Mesothelial cell of epicardium (in vitro differentiated cells): ENCODE measurements at regions not wholly inside any gene's neighbourhood (a gene's known extent, or its start where the extent isn't known, plus 50 kb on each side); places are given as distances from the start of the nearest gene placed in this dataset.

Experiments used
- DNase-seq, 2 experiments: peaks; one replicate each; pipeline ENCODE4 v3.0.0; 2021; ENCODE audit warnings: low spot score in 2 of 2; ENCODE audit not compliant: unreplicated experiment in 2 of 2
- H3K27ac Mint-ChIP-seq: 2 replicates; pipeline ENCODE4 v1.8.0; 2021; ENCODE audit warnings: mixed read lengths
- H3K27me3 Mint-ChIP-seq: 2 replicates; pipeline ENCODE4 v1.8.0; 2021; ENCODE audit warnings: low read depth, mixed read lengths
- H3K36me3 Mint-ChIP-seq: 2 replicates; pipeline ENCODE4 v1.8.0; 2021; ENCODE audit warnings: mixed read lengths
- H3K4me1 Mint-ChIP-seq: 2 replicates; pipeline ENCODE4 v1.8.0; 2021; ENCODE audit warnings: mixed read lengths
- H3K4me3 Mint-ChIP-seq: 2 replicates; pipeline ENCODE4 v1.8.0; 2021; ENCODE audit warnings: mild to moderate bottlenecking, moderate library complexity, mixed read lengths
- H3K9me3 Mint-ChIP-seq: 2 replicates; pipeline ENCODE4 v1.8.0; 2021; ENCODE audit warnings: mixed read lengths
- CTCF ChIP-seq: fragments of 200-600 bp; sonication (generic); IDR thresholded peaks from one replicate; pipeline ENCODE4 v1.5.0; 2021; ENCODE audit warnings: antibody characterized with exemption; ENCODE audit not compliant: unreplicated experiment

DNA sequence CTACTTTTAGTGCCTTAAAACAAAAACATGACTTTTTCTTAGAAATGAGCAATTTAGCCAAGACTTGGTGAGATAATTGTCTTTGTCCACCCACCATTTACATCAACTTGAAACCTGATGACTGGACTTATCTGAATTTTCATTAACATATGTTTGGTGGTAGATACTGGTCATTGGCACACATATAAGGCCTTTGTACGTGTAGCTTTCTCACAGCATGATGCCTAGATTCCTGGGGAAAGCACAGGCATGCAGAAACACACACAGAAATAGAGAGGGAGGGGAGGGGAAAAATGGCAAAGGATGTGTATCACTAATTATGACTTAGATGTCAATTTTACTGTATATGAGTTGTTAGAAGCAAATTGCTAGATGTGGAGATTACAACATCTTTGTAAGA lies 488.4 kb downstream of the NXPH1 start:
- Mint-ChIP-seq H3K4me1 (peaks cover 8% of the 10 kb centered on the region), H3K27me3 (no peaks in the 10 kb centered on the region), H3K9me3 (peaks cover 4% of the 10 kb centered on the region), H3K27ac (no peak overlapping the region), H3K36me3 (no peaks in the 10 kb centered on the region), H3K4me3 (no peak overlapping the region)
- no peak for DNase-seq
- TF ChIP-seq CTCF: no peak

GRCh38 chr7:8922726-8923125 lies 489.3 kb downstream of the NXPH1 start:
- Mint-ChIP-seq H3K4me3 (no peak overlapping the region), H3K9me3 (peaks cover 4% of the 10 kb centered on the region), H3K36me3 (no peaks in the 10 kb centered on the region), H3K27me3 (no peaks in the 10 kb centered on the region), H3K27ac (no peak overlapping the region), H3K4me1 (peaks cover 8% of the 10 kb centered on the region)
- TF ChIP-seq CTCF: no peak
- DNase-seq: no peak

DNA sequence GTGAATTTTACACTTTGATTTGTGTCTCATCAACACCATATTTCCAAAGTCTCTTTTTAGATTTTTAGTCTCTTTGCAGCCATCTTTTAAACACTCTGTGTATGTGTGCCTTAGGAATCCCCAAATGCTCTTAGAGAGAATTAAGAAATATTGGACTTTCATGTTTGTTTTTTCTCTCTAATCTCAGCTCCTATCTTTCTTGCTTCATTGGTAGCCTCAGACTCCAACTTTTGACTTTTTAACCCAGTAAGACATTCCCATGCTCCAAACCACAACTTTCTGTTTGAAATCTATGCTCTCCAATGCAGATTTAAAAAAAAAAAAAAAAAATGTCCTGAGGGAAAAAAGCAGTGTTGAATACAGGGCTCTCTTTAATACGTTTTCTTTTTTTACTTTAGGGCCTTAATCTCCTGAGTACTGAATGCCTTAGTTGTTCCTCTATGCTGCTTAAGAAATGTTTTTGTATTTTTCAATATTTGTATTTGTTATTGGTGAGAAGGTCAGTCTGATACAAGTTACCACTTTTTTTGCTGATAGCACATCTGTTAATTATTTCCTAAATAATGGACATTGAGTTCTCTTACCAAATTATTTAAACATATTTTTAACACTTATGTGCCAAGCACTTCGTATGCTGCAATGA lies 489.9 kb downstream of the NXPH1 start:
- peaks cover 4% of the 10 kb centered on the region for H3K9me3 Mint-ChIP-seq
- H3K4me3 Mint-ChIP-seq: no peak overlapping the region
- TF ChIP-seq CTCF: no peak
- H3K4me1 Mint-ChIP-seq: peaks cover 8% of the 10 kb centered on the region
- no peak overlapping the region for H3K27ac Mint-ChIP-seq
- no peaks in the 10 kb centered on the region for H3K36me3 Mint-ChIP-seq
- no peak for DNase-seq
- no peaks in the 10 kb centered on the region for H3K27me3 Mint-ChIP-seq

DNA sequence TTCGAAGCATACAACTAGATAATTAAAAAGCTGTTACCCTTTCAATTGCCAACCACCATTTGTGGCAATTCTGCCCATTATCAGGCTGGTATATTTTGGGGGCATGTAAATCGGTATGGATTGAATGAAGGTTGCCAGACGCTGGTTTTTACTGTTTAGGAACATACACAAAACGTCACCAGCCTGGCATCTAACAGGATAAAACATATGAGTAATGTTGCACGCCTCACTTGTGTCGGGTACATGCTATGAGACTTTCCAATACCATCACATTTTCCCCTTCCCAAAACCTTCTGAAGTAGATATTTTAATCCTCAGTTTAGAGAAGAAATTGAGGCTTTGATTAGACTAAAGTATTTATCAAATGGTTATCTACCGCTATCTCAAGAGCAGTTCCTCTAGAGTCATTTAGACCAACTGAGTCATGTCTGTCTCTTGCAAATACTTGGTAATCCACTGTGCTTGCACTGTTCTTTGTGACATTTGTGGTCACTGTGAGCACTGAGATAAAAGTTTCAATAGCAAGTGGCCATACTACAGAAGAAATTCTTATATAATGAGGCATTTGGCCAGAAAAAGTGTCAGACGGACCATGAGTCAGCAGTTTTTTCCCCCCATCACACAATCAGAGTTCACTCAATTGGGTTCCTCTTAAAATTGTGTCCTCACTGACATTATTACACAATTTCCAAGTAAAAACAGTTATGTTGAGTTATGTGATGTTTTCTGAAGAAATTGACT lies 498.7 kb downstream of the NXPH1 start:
- Mint-ChIP-seq H3K27ac (no peak overlapping the region), H3K4me3 (no peak overlapping the region), H3K27me3 (peaks cover 2% of the 10 kb centered on the region), H3K4me1 (no peaks in the 10 kb centered on the region), H3K36me3 (no peaks in the 10 kb centered on the region), H3K9me3 (peaks cover 4% of the 10 kb centered on the region)
- no peak for DNase-seq
- TF ChIP-seq CTCF: no peak

DNA sequence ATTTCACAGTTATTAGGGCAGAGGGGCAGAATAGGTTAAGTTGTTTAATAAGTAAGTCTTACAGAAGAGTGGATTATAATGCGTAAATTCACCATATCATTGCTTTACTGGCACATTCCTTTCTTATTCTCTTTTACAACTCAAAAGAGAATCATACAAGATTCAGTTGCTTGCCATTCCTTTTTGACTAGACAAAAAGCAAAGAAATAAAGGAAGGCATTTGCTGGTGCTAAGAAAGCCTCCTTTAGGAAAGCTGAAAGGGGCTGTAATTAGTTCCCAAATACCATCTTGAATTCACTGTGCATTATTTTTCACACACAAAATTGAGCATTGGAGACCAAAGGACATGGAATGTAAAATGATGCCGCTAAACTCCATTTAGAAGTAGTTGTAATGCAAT lies 499.3 kb downstream of the NXPH1 start:
- Mint-ChIP-seq H3K27ac (no peak overlapping the region), H3K4me3 (no peak overlapping the region), H3K27me3 (peaks cover 2% of the 10 kb centered on the region), H3K4me1 (no peaks in the 10 kb centered on the region), H3K9me3 (peaks cover 4% of the 10 kb centered on the region), H3K36me3 (no peaks in the 10 kb centered on the region)
- no peak for DNase-seq
- no peak for TF ChIP-seq CTCF
